G401.6 (cell line): ENCODE measurements at regions not wholly inside any gene's neighbourhood (a gene's known extent, or its start where the extent isn't known, plus 50 kb on each side); places are given as distances from the start of the nearest gene placed in this dataset.
"Not testable (repeated sequence)": the region's sequence is repeated elsewhere in the genome, so short reads cannot be mapped to it uniquely, and the experiment has no call there.

ENCODE experiments used
- FAIRE-seq: peaks from 2 replicates; lab custom pipeline; 2012; peaks lifted over from hg19 to GRCh38; lab: Jason Lieb, UNC

DNA sequence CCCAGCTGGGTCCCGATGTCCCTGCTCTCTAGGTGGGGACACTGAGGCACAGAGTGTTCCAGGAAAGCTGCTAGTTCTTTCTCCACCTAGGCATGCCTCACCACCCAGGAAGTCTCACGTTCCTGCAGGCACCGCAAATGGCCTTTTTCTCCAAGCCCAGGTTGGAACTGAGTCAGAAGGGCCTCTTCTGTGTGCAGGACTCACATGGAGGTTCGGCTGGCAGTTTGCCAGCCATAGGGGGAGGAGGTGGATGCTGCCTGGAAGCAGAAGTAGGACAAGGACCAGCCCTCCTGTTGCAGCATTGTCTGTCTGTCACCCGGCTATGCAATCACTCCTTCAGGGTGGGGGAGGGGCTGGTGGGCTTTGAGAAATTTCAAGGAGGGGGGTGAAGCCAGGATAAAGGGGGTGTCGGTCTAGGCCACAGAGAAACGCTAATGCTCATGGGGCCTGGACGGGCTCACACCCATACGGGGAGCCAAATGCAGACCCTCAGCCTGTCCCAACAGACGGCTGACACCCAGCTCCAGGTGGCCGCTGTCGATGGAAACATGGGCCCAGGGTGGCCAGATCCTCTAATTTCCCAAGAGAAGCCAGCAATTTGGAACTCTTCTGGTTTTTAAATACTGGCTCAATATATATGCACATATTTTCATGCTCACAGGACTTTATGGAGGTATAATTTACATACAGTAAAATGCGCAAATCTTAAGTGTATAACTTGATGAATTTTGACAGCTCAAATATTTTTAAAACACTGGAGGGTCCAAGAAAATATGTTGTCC, 120.5 kb downstream of the PHETA1 start:
- FAIRE-seq, result no peak

- FAIRE-seq, result no peak
Observed at GRCh38 chr12:111247083-111247783, 121.7 kb downstream of the PHETA1 start.

- FAIRE-seq, result no peak
Observed at GRCh38 chr12:111246477-111247011, 122.4 kb downstream of the PHETA1 start.

DNA sequence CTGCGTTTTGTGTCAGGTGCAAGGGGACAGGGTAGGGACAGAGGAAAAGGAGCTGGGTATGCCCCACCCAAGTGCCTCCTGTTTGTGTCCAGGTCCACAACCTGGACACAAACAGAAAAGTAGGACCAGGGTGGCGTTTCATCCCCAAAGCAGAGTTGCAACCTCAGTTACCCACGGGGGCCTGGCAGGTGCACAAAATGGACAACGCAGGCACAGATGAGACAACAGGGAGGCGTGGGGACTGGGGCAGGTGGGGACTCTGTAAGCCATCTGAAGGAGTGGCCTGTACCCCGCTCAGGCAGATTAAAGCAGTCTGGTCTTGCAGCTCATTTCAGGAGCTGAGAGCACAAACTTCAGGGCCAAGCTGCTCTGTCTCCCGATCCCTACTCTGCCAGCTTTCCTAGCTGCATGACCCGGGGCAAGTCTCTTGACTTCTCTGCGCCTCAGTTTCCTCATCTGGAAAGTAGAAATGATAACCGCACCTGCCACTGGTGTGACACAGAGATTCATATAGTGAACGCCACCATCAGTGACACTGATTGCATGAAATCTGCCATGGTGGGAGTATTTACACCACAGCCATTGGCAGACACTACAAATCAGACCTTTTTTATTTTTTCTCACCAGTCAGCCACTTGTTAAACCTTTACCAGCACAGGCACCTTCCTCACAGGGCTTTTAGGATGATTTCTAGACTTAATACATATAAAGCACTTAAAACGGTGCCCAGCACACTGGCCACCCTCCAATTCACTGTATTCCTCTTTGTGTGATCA, 123.0 kb downstream of the PHETA1 start:
- FAIRE-seq, result no peak

DNA sequence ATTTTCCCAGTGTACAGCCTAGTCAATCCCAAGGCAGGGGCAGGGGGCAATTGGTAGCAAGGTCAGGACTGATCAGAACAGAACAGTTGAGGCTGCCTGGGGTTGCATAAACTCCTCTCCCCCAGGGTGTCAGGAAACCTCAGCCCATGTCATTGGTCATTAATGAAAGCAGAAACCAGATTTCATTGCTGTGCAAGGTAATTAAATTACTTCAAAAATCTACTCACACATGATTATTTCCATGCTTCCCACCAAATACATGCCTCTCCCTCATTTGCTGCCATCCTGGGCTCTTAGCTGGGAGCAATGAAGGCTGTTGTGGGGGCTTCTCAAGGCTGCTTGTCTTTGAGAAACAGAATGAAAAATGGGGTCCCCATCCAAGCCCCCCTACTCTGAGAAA, 124.2 kb downstream of the PHETA1 start:
- no peak for FAIRE-seq

DNA sequence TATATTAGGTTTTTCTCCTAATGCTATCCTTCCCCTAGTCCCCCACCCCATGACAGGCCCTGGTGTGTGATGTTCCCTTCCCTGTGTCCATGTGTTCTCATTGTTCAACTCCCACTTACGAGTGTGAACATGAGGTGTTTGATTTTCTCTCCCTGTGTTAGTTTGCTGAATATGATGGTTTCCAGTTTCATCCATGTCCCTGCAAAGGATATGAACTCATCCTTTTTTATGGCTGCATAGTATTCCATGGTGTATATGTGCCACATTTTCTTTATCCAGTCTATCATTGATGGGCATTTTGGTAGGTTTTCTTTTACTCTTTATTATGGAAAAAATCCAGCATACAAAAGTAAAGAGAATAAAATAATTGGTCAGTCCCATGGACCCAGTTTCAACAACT, 126.1 kb downstream of the PHETA1 start:
- not testable (repeated sequence) for FAIRE-seq

DNA sequence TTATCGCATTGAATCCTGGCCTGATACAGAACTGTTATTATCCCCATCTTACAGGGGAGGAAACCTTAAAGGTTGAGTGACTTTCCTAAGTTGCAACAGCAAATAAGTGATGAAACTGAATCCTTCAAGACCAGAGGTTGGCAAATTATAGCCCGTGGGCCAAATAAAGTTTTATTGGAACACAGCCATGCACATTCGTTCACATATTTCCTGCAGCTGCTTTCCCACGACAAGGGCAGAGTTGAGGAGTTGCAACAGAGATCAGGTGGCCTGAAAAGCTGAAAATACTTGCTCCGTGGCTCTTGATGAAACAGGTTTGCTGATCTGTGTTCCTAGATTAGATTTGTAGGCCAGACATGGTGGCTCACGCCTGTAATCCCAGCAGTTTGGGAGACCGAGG, 126.7 kb downstream of the PHETA1 start:
- FAIRE-seq, result no peak

GRCh38 chr12:111240374-111240773, 128.5 kb downstream of the PHETA1 start:
- FAIRE-seq, result no peak

- FAIRE-seq, result no peak
Observed at GRCh38 chr12:111239235-111239634, 129.7 kb downstream of the PHETA1 start.

GRCh38 chr12:111238075-111238734, 130.7 kb downstream of the PHETA1 start:
- no peak for FAIRE-seq

- not testable (repeated sequence) for FAIRE-seq
Observed at GRCh38 chr12:111234491-111234890, 134.4 kb downstream of the PHETA1 start.

- no peak for FAIRE-seq
Observed at GRCh38 chr12:111233786-111234185, 135.1 kb downstream of the PHETA1 start.

DNA sequence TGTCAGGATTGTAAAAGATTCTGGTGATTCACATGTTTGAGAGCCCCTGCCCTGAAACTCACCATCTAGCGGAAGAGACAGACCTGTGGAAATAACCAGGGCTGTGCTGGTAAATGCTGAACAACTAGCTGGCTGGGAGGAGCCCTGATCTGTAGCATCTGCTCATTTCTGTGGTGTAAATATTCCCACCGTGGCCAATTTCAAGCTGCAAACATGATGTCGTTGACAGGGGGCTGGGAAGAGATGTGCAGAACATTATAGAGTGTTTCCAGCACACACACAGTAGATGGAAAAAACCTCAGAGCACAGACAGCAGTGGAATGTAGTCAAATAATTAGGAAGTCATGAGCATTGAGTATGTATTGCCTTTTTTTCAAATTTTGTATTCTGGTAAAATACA, 138.2 kb downstream of the PHETA1 start:
- no peak for FAIRE-seq

DNA sequence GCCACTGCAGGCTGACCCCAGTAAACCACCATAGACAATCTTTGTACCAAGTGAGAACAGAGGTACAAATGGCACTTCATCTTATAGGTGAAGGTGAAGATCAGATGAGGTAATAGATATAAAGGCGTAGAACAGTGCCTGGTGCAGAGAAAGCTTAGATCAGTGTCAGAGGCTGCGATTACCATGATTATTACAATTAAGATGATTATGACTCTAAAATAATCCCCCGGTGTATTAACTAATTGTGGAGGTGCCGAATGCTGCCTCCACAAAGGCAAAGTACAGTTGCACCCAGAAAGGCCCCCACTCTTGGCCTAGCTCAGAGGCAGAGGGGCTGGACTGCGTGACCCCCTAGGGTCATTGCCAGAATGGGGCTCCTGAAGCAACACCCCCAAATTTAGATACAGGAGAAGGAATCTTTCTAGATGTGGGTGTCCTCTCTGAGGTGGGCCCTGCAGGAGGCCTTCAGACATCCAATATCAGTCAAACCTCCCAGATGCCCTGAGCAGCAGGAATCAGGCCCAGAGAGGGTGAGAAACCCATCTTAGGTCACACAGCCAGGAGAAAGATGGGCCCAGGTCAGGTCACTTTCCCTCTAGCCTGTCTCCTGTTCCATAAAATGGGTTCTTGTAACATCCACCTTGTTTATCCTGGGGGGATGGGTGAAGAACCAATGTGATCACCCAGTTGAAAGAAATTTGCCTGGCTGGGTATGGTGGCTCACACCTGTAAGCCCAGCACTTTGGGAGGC, 139.8 kb downstream of the PHETA1 start:
- no peak for FAIRE-seq

- FAIRE-seq, result no peak
Observed at GRCh38 chr12:111227476-111228420, 141.1 kb downstream of the PHETA1 start.

- no peak for FAIRE-seq
Observed at GRCh38 chr12:111226680-111227079, 142.2 kb downstream of the PHETA1 start.

GRCh38 chr12:111225307-111225706, 143.6 kb downstream of the PHETA1 start:
- no peak for FAIRE-seq

DNA sequence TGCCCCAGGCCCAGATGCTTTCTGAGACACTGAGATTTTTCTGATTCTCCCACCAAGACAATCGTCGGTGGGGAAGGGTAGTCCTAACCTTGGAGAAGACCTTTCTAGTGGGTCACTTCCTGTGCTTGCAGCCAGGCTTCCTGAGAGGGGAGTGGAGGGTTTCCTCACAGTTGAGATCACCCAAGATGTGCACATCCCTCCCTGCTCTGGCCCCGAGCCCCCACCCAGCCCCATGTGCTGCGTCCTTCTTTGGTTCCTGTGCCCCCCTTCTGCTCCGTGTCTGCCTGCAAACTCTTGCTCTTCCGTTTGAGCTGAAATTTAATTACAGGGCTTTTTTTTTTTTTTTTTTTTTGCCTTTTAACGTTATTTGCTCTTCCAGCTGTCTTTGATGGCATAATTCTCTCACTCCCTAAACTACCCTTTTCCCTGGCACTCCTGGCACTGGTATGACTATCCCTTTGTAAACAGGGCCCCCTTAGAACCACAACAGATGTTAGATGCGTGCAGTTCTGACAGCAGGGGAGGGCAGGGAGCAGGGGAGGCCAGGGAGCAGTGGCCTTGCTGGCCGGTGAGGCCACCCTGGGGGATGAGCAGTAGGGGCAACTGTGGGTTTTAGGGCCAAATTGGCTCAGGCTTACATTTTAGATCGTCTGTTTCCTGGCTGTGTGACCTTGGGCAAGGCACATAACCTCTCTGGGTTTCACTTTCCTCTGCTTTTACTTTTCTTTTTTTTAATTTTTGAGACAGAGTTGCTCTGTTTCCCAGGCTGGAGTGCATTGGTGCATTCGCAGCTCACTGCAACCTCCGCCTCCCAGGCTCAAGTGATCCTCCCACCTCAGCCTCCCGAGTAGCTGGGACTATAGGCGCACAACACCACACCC, 144.5 kb downstream of the PHETA1 start:
- no peak for FAIRE-seq

- no peak for FAIRE-seq
Observed at GRCh38 chr12:111222523-111222922, 146.4 kb downstream of the PHETA1 start.
